ENCODE measurements at regions not wholly inside any gene's neighbourhood (a gene's known extent, or its start where the extent isn't known, plus 50 kb on each side); places are given as distances from the start of the nearest gene placed in this dataset.

- no peak for DNase-seq (ENCODE audit: low read depth)
- no peak for TF ChIP-seq CTCF (IDR thresholded peaks at IDR 0.05; ENCODE audit: low read depth, low read length, missing control alignments)
- no peak overlapping the region for H3K4me3 ChIP-seq (ENCODE audit: low read depth, low read length)
Measured at GRCh38 chr2:240320204-240320993, 115.1 kb upstream of the GPC1 start.

- no peak for DNase-seq (ENCODE audit: low read depth)
- H3K4me3 ChIP-seq (ENCODE audit: low read depth, low read length), result no peak overlapping the region
- TF ChIP-seq CTCF (IDR thresholded peaks at IDR 0.05; ENCODE audit: low read depth, low read length, missing control alignments), result no peak
Measured at GRCh38 chr2:240322231-240322955, 113.1 kb upstream of the GPC1 start.

DNA sequence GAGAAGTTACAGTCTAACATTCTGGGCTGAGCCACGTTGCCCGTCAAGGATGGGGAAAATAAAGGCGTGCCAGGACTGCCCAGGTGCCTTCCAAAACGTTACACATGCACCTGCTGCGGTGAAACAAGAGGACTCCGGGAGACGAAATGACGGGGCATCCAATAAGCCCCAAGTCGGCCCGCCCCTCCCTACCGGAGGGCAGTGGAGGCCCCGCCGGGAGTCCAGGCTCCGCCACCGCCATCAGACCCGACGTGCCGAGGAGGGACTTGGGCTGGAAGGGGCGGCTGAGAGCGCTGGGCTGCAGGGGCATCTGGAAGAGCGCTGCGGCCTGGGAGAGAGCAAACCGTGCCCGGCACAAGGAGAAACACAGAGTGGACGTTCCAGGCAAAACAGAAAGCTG is 112.5 kb upstream of the GPC1 start:
- TF ChIP-seq CTCF (IDR thresholded peaks at IDR 0.05; ENCODE audit: low read depth, low read length, missing control alignments), result no peak
- H3K4me3 ChIP-seq (ENCODE audit: low read depth, low read length), result no peak overlapping the region
- no peak for DNase-seq (ENCODE audit: low read depth)

DNA sequence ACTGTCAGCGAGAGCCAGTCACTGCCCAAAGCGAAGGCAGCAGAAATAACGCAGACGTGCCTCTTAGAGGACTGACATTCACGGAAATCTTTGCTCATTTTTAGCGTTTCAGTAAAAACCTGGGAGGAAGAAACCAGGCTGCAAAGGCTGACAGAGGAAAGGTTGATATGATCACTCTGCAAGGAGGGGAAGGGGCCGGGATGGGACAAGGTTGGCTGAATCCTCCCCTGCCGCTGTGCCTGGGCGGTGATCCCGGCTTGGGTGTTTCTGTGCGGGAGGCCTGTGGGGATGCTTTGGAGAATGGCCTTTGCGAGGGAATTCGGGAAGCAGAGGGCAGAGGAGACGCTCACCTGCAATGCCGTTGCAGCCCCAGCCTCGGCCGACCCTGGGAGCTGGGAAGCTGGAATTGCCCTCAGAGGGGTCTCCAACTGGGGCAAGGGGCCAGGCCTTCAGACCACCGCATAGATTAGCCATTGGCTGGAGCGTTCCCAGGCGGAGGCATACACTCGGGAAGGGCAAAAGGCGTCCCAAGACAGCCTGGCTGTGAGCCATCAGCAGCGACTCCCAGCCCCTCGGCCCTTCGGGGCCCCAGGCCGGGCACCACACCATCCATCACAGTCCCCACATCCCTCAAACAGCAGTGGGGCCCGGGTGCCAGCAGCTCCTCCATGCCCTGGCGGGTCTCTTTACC is 111.7 kb upstream of the GPC1 start:
- TF ChIP-seq CTCF (IDR thresholded peaks at IDR 0.05; ENCODE audit: low read depth, low read length, missing control alignments), result no peak
- no peak overlapping the region for H3K4me3 ChIP-seq (ENCODE audit: low read depth, low read length)
- DNase-seq (ENCODE audit: low read depth), result no peak

DNA sequence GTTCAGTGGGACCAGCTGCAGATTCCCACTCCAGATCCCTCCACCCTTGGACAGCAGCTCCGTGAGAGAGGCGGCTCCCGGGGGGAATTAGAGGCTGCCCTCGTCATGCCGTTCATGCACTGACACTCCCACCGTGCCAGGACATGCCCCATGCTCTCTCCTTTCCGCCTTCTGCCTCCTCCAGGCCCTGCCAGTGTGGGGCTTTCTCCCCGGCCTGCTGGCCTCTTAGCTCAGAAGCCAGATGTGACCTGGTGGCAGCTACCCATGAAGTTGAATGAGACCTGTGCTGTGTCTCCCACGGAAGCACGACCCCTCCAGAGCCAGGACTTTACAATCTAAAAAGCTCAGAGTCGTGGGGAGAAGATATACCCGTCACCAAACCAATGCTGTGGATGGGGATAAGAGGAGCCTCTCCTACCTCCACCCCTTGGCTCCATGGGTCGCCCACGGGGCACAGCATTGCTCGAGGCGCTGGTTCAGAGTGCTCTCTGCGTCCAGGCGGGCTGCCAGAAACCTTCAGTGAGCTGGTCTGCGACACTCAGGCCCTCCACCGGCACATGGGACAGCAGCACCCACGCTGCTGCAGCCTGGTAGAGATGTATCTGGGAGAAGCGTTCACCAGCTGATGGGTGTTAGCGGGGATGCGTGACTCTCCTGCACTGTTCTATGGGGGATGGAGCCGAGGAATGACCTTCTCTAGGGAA is 111.0 kb upstream of the GPC1 start:
- no peak for DNase-seq (ENCODE audit: low read depth)
- H3K4me3 ChIP-seq (ENCODE audit: low read depth, low read length), result no peak overlapping the region
- TF ChIP-seq CTCF (IDR thresholded peaks at IDR 0.05; ENCODE audit: low read depth, low read length, missing control alignments), result no peak

DNA sequence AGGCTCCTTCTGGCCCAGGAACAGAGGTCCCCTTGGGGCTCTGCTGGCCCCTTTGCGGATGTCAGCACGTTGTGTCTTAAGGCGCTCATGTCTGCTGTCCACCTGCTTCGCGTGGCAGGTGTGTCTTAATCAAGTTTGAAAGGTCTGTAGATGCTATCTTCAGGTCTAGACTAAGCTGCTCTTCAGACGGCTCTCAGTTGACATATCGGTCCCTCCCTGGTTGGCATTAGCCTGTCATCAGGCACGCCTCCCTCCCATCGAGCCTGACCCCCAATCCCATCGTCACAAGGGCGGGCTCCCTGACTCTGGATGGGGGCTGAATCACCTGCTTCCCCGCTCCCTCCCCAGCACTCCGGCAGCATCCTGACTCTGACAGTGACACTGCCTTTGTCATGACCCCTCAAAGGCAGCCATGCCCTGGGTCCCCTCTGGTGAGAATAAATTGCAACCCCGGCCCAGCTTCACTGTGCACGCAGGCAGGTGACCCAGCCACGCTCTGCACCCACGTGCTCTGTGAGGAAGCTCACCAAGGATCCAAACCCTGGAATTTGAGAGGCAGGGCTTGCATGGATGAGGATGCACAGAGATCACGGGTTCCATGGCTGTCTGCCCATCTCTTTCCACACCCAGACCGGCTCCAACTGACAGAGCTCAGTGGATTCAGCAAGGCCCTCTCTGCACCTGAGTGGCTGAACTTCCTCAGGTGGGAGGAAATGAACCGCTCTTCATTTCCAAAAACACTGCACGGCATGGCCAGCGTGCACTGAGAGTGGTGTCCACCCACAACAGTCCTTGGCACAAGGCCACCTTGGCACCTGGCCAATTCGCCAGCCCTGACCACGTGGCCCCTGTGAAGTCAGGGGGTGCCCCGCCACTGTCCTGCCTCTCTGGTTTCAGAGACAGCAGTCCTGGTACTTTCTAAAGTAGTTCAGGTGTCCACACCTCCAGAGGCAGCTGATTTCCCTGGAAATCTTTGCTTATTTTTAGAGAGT is 110.2 kb upstream of the GPC1 start:
- no peak for DNase-seq (ENCODE audit: low read depth)
- H3K4me3 ChIP-seq (ENCODE audit: low read depth, low read length), result no peak overlapping the region
- TF ChIP-seq CTCF (IDR thresholded peaks at IDR 0.05; ENCODE audit: low read depth, low read length, missing control alignments), result no peak
